ENCODE measurements at regions not wholly inside any gene's neighbourhood (a gene's known extent, or its start where the extent isn't known, plus 50 kb on each side); places are given as distances from the start of the nearest gene placed in this dataset.

DNA sequence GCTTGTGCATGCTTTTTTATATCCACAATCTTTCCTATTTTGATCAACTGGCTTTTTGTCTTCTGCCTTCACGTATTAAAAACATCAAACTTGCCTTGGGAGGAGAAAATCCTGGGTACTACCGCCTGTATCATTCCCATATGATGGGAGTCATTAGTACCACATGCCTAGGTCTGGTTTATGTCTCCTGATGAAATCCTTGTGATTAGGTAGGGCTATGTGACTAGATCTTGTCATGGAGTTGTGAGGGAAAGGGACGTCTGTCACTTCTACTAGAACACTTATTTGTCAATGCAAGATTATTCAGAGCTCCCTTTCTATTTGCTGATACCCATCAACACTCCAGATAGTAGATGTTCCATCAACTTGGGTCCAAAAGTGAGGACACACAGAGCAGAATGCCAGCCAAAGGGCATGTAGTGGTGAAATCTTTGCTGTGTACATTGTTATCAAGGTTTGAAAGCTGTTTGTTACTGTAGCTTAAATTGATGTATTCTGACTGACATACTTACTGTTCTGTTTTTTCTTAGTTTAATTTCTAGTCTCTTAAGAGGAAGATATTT is 621.8 kb upstream of the NR5A2 start:
- Histone ChIP-seq H2AK5ac (ENCODE audit: low read length, severe bottlenecking) (no peak overlapping the region), H2BK120ac (ENCODE audit: low read depth, low read length) (no peak overlapping the region), H3K27me3 (ENCODE audit: control insufficient read depth in 1 of 2, insufficient read depth in 1 of 2, low read length in 2 of 2) (no peaks in the 10 kb centered on the region), H3K79me1 (replicated peaks; ENCODE audit: low read length, poor library complexity, severe bottlenecking) (no peaks in the 10 kb centered on the region), H3K4me3 (ENCODE audit: insufficient read depth in 1 of 2, low read depth in 1 of 2, low read length in 2 of 2) (no peak overlapping the region), H3K27ac (ENCODE audit: low read length, poor library complexity, severe bottlenecking) (no peak overlapping the region), H3K36me3 (ENCODE audit: control insufficient read depth in 1 of 2, insufficient read depth in 2 of 2, low read depth in 1 of 2, low read length in 2 of 2) (no peaks in the 10 kb centered on the region), H3K18ac (ENCODE audit: low read depth in 1 of 2, low read length in 2 of 2) (no peak overlapping the region), H3K14ac (ENCODE audit: low read length in 2 of 2) (no peak overlapping the region), H2BK15ac (ENCODE audit: low read depth, poor library complexity, severe bottlenecking) (no peak overlapping the region), H2BK5ac (ENCODE audit: low read depth, low read length, poor library complexity, severe bottlenecking) (no peak overlapping the region), H3K4me1 (ENCODE audit: control insufficient read depth, insufficient read depth, low read depth, low read length) (no peaks in the 10 kb centered on the region), H2AFZ (ENCODE audit: low read depth, low read length) (no peak overlapping the region), H4K8ac (ENCODE audit: low read length) (no peak overlapping the region), H3K9ac (ENCODE audit: low read length) (no peak overlapping the region), H3K23ac (ENCODE audit: low read length in 2 of 2) (no peak overlapping the region), H4K91ac (ENCODE audit: low read length) (no peak overlapping the region), H3K9me3 (ENCODE audit: control insufficient read depth, low read length) (no peaks in the 10 kb centered on the region), H2BK12ac (ENCODE audit: low read length in 2 of 2) (no peak overlapping the region), H3K4me2 (ENCODE audit: low read length, poor library complexity, severe bottlenecking) (no peak overlapping the region), H3K4ac (ENCODE audit: low read depth in 1 of 2, low read length in 2 of 2) (no peak overlapping the region)
- DNase-seq, result no peak
- WGBS, result 96% methylated on average over 2 of the region's 3 CpGs

DNA sequence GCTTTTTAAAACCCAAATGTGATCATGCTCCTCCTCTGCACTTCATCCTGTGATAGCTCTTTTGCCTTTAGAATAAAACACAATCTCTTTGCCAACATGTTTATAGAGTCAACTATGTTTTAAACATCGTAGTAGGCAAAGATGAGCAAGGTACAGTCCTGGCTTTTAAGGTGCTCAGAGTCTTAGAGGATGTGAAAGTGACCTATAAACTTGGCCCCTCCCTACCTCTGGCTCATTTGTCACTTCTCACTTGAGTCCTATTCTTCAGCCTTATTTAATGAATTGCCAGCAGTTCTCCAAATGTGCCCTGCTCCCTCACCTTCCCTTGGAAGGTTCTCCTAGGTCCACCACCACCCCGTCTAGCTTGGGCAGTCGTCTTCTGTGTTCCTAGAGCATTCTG is 617.0 kb upstream of the NR5A2 start:
- no peak overlapping the region for H3K18ac ChIP-seq (ENCODE audit: low read depth in 1 of 2, low read length in 2 of 2)
- no peak overlapping the region for H2BK5ac ChIP-seq (ENCODE audit: low read depth, low read length, poor library complexity, severe bottlenecking)
- H3K36me3 ChIP-seq (ENCODE audit: control insufficient read depth in 1 of 2, insufficient read depth in 2 of 2, low read depth in 1 of 2, low read length in 2 of 2), result no peaks in the 10 kb centered on the region
- WGBS, result 90% methylated on average over 3 of the region's 3 CpGs
- DNase-seq, result no peak
- no peak overlapping the region for H3K14ac ChIP-seq (ENCODE audit: low read length in 2 of 2)
- no peaks in the 10 kb centered on the region for H3K79me1 ChIP-seq (replicated peaks; ENCODE audit: low read length, poor library complexity, severe bottlenecking)
- no peak overlapping the region for H2AFZ ChIP-seq (ENCODE audit: low read depth, low read length)
- no peak overlapping the region for H2AK5ac ChIP-seq (ENCODE audit: low read length, severe bottlenecking)
- no peaks in the 10 kb centered on the region for H3K27me3 ChIP-seq (ENCODE audit: control insufficient read depth in 1 of 2, insufficient read depth in 1 of 2, low read length in 2 of 2)
- no peak overlapping the region for H2BK15ac ChIP-seq (ENCODE audit: low read depth, poor library complexity, severe bottlenecking)
- H3K4ac ChIP-seq (ENCODE audit: low read depth in 1 of 2, low read length in 2 of 2), result no peak overlapping the region
- no peak overlapping the region for H3K27ac ChIP-seq (ENCODE audit: low read length, poor library complexity, severe bottlenecking)
- H3K23ac ChIP-seq (ENCODE audit: low read length in 2 of 2), result no peak overlapping the region
- H3K4me2 ChIP-seq (ENCODE audit: low read length, poor library complexity, severe bottlenecking), result no peak overlapping the region
- H3K9me3 ChIP-seq (ENCODE audit: control insufficient read depth, low read length), result no peaks in the 10 kb centered on the region
- H2BK120ac ChIP-seq (ENCODE audit: low read depth, low read length), result no peak overlapping the region
- H4K91ac ChIP-seq (ENCODE audit: low read length), result no peak overlapping the region
- no peaks in the 10 kb centered on the region for H3K4me1 ChIP-seq (ENCODE audit: control insufficient read depth, insufficient read depth, low read depth, low read length)
- H3K9ac ChIP-seq (ENCODE audit: low read length), result no peak overlapping the region
- no peak overlapping the region for H2BK12ac ChIP-seq (ENCODE audit: low read length in 2 of 2)
- no peak overlapping the region for H3K4me3 ChIP-seq (ENCODE audit: insufficient read depth in 1 of 2, low read depth in 1 of 2, low read length in 2 of 2)
- H4K8ac ChIP-seq (ENCODE audit: low read length), result no peak overlapping the region

DNA sequence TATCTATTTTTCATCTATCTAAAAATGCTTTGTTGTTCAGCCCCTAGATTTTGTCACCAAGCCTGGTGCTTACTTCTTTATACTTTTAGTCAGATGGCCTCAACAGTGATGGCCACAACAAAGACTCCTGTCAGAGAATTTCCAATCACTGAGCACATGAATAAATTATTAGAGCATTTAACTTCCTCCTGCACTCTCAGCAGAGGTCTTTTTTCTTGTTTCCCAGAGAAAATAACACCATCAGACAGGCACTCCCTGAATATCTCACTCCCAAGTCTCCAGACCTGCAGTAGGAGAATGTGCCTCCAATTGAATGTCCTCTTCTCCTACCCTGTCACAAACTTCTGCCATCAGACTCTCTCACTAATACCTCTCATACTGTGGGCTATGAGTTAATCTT is 616.0 kb upstream of the NR5A2 start:
- Histone ChIP-seq H3K79me1 (replicated peaks; ENCODE audit: low read length, poor library complexity, severe bottlenecking) (no peaks in the 10 kb centered on the region), H3K36me3 (ENCODE audit: control insufficient read depth in 1 of 2, insufficient read depth in 2 of 2, low read depth in 1 of 2, low read length in 2 of 2) (no peaks in the 10 kb centered on the region), H3K27me3 (ENCODE audit: control insufficient read depth in 1 of 2, insufficient read depth in 1 of 2, low read length in 2 of 2) (no peaks in the 10 kb centered on the region), H4K91ac (ENCODE audit: low read length) (no peak overlapping the region), H3K9me3 (ENCODE audit: control insufficient read depth, low read length) (peaks cover 5% of the 10 kb centered on the region), H2BK15ac (ENCODE audit: low read depth, poor library complexity, severe bottlenecking) (no peak overlapping the region), H3K4ac (ENCODE audit: low read depth in 1 of 2, low read length in 2 of 2) (no peak overlapping the region), H3K4me1 (ENCODE audit: control insufficient read depth, insufficient read depth, low read depth, low read length) (no peaks in the 10 kb centered on the region), H2BK12ac (ENCODE audit: low read length in 2 of 2) (no peak overlapping the region), H3K4me3 (ENCODE audit: insufficient read depth in 1 of 2, low read depth in 1 of 2, low read length in 2 of 2) (no peak overlapping the region), H3K14ac (ENCODE audit: low read length in 2 of 2) (no peak overlapping the region), H2AFZ (ENCODE audit: low read depth, low read length) (no peak overlapping the region), H3K23ac (ENCODE audit: low read length in 2 of 2) (no peak overlapping the region), H3K9ac (ENCODE audit: low read length) (no peak overlapping the region), H2BK5ac (ENCODE audit: low read depth, low read length, poor library complexity, severe bottlenecking) (peak overlapping the region; percentile 44), H2BK120ac (ENCODE audit: low read depth, low read length) (no peak overlapping the region), H3K27ac (ENCODE audit: low read length, poor library complexity, severe bottlenecking) (no peak overlapping the region), H3K18ac (ENCODE audit: low read depth in 1 of 2, low read length in 2 of 2) (no peak overlapping the region), H2AK5ac (ENCODE audit: low read length, severe bottlenecking) (no peak overlapping the region), H4K8ac (ENCODE audit: low read length) (no peak overlapping the region), H3K4me2 (ENCODE audit: low read length, poor library complexity, severe bottlenecking) (no peak overlapping the region)
- no peak for DNase-seq

DNA sequence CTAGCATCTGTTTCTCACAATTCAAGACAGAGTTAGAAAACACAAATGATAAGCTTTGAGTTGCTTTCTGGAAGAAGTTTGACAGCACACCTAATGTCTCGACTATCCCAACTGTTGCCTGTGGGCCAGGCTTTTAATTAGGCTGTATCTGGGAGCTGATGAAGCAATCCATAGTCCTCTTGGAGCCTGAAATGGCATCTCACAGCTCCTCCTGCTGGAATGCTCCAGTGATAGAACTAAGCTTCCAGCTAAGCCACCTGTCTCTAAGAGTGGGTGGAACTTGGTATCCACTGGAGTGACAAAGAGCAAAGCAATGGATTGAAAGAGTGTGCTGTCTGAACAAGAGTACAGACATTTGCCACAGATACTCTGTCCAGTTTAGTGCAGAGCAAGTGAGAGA is 605.3 kb upstream of the NR5A2 start:
- no peak overlapping the region for H2BK15ac ChIP-seq (ENCODE audit: low read depth, poor library complexity, severe bottlenecking)
- no peak overlapping the region for H2BK5ac ChIP-seq (ENCODE audit: low read depth, low read length, poor library complexity, severe bottlenecking)
- no peak overlapping the region for H3K27ac ChIP-seq (ENCODE audit: low read length, poor library complexity, severe bottlenecking)
- H3K4ac ChIP-seq (ENCODE audit: low read depth in 1 of 2, low read length in 2 of 2), result no peak overlapping the region
- H3K23ac ChIP-seq (ENCODE audit: low read length in 2 of 2), result no peak overlapping the region
- no peaks in the 10 kb centered on the region for H3K79me1 ChIP-seq (replicated peaks; ENCODE audit: low read length, poor library complexity, severe bottlenecking)
- no peak overlapping the region for H3K9ac ChIP-seq (ENCODE audit: low read length)
- H3K18ac ChIP-seq (ENCODE audit: low read depth in 1 of 2, low read length in 2 of 2), result no peak overlapping the region
- peak; percentile 60 for DNase-seq
- no peak overlapping the region for H3K4me3 ChIP-seq (ENCODE audit: insufficient read depth in 1 of 2, low read depth in 1 of 2, low read length in 2 of 2)
- H2AFZ ChIP-seq (ENCODE audit: low read depth, low read length), result no peak overlapping the region
- no peak overlapping the region for H4K91ac ChIP-seq (ENCODE audit: low read length)
- no peak overlapping the region for H4K8ac ChIP-seq (ENCODE audit: low read length)
- H2BK12ac ChIP-seq (ENCODE audit: low read length in 2 of 2), result no peak overlapping the region
- H2BK120ac ChIP-seq (ENCODE audit: low read depth, low read length), result no peak overlapping the region
- H3K9me3 ChIP-seq (ENCODE audit: control insufficient read depth, low read length), result peaks cover 6% of the 10 kb centered on the region
- no peak overlapping the region for H2AK5ac ChIP-seq (ENCODE audit: low read length, severe bottlenecking)
- no peak overlapping the region for H3K14ac ChIP-seq (ENCODE audit: low read length in 2 of 2)
- WGBS, result 61% methylated on average over 1 of the region's 1 CpG
- H3K4me2 ChIP-seq (ENCODE audit: low read length, poor library complexity, severe bottlenecking), result no peak overlapping the region
- no peaks in the 10 kb centered on the region for H3K36me3 ChIP-seq (ENCODE audit: control insufficient read depth in 1 of 2, insufficient read depth in 2 of 2, low read depth in 1 of 2, low read length in 2 of 2)
- H3K27me3 ChIP-seq (ENCODE audit: control insufficient read depth in 1 of 2, insufficient read depth in 1 of 2, low read length in 2 of 2), result no peaks in the 10 kb centered on the region
- no peaks in the 10 kb centered on the region for H3K4me1 ChIP-seq (ENCODE audit: control insufficient read depth, insufficient read depth, low read depth, low read length)

Measured in mesenchymal stem cell (in vitro differentiated cells and primary cell).